Suprapubic skin (tissue), 3 donors: ENCODE measurements at regions not wholly inside any gene's neighbourhood (a gene's known extent, or its start where the extent isn't known, plus 50 kb on each side); places are given as distances from the start of the nearest gene placed in this dataset.
"Not testable (repeated sequence)": the region's sequence is repeated elsewhere in the genome, so short reads cannot be mapped to it uniquely, and the experiment has no call there.

ENCODE experiments used
- CTCF ChIP-seq, 2 donors: fragments of 200-600 bp in 1 of 2; fragments of 450-650 bp in 1 of 2; sonication (generic) in 1 of 2; IDR thresholded peaks; one replicate each; pipeline ENCODE4 v1.5.1; 2016 to 2019; ENCODE audit warnings: antibody characterized with exemption in 2 of 2, mild to moderate bottlenecking in 1 of 2, moderate library complexity in 1 of 2
- POLR2AphosphoS5 ChIP-seq, 3 donors: sonication (generic); formaldehyde crosslinking; IDR thresholded peaks; one replicate each; pipeline ENCODE4 v1.6.1; 2017; ENCODE audit warnings: antibody characterized with exemption in 3 of 3

GRCh38 chr2:188698151-188698550 lies 276.0 kb upstream of the COL3A1 start:
- not testable (repeated sequence) for TF ChIP-seq CTCF, POLR2AphosphoS5 (IDR thresholded peaks at IDR 0.05)
